H1 (cell line): ENCODE measurements at regions not wholly inside any gene's neighbourhood (a gene's known extent, or its start where the extent isn't known, plus 50 kb on each side); places are given as distances from the start of the nearest gene placed in this dataset.

ENCODE experiments used
- CREB1 ChIP-seq: IDR thresholded peaks from 2 replicates; pipeline ENCODE4 v1.6.1; 2012; ENCODE audit warnings: inconsistent platforms
- CTCF ChIP-seq, 3 experiments: IDR thresholded peaks; 1 replicate in 2 of 3; 2 replicates in 1 of 3; pipeline versions ENCODE4 v1.5.1 to v1.6.1; 2011; ENCODE audit warnings: low read length in 3 of 3, mild to moderate bottlenecking in 3 of 3, inconsistent platforms in 2 of 3, low read depth in 1 of 3, moderate library complexity in 1 of 3; ENCODE audit not compliant: insufficient read depth in 1 of 3; ENCODE audit errors: control extremely low read depth in 1 of 3
- FOSL1 ChIP-seq: IDR thresholded peaks from 2 replicates; pipeline ENCODE4 v1.6.1; 2011; ENCODE audit warnings: mild to moderate bottlenecking, low read depth, low read length, moderate library complexity; ENCODE audit not compliant: insufficient read depth
- HDAC2 ChIP-seq, 2 experiments: fragments of 300-600 bp in 1 of 2; sonication (generic) in 1 of 2; IDR thresholded peaks; 2 replicates each; pipeline ENCODE4 v1.6.1; 2011 to 2012; ENCODE audit warnings: low read depth in 2 of 2, low read length in 2 of 2, mild to moderate bottlenecking in 2 of 2, moderate library complexity in 2 of 2, borderline replicate concordance in 1 of 2, inconsistent platforms in 1 of 2
- JUN ChIP-seq: IDR thresholded peaks from 2 replicates; pipeline ENCODE4 v1.6.1; 2011; ENCODE audit warnings: low read depth, mild to moderate bottlenecking, improper control_type of control experiment, low read length
- POLR2A ChIP-seq, 2 experiments: IDR thresholded peaks; 1 replicate in 1 of 2; 2 replicates in 1 of 2; pipeline ENCODE4 v1.6.1; 2011; ENCODE audit warnings: low read depth in 2 of 2, low read length in 2 of 2, mild to moderate bottlenecking in 2 of 2; ENCODE audit errors: control extremely low read depth in 1 of 2
- RAD21 ChIP-seq, 2 experiments: IDR thresholded peaks in 1 of 2; conservative IDR thresholded peaks in 1 of 2; 2 replicates each; pipeline ENCODE4 v1.6.1; 2011; ENCODE audit warnings: low read depth in 2 of 2, low read length in 2 of 2, improper control_type of control experiment in 1 of 2, inconsistent platforms in 1 of 2, mild to moderate bottlenecking in 1 of 2, moderate library complexity in 1 of 2
- SIRT6 ChIP-seq: IDR thresholded peaks from one replicate; pipeline ENCODE4 v1.7.1; 2012; ENCODE audit warnings: low read length, inconsistent platforms
- SP2 ChIP-seq: IDR thresholded peaks from 2 replicates; pipeline ENCODE4 v1.6.1; 2012; ENCODE audit warnings: mild to moderate bottlenecking, low read length, inconsistent platforms
- SP4 ChIP-seq: IDR thresholded peaks from 2 replicates; pipeline ENCODE4 v1.6.1; 2012; ENCODE audit warnings: low read length, inconsistent platforms
- TAF1 ChIP-seq: IDR thresholded peaks from 2 replicates; pipeline ENCODE4 v1.6.1; 2011; ENCODE audit warnings: mild to moderate bottlenecking, low read depth, low read length
- YY1 ChIP-seq: IDR thresholded peaks from 2 replicates; pipeline ENCODE4 v1.6.1; 2011; ENCODE audit warnings: low read depth, mild to moderate bottlenecking, low read length
- ZNF274 ChIP-seq: IDR thresholded peaks from 2 replicates; pipeline ENCODE4 v1.7.0; 2012; ENCODE audit warnings: low read length, borderline replicate concordance; ENCODE audit errors: extremely low read depth

GRCh38 chr14:71812693-71813092 lies 119.5 kb upstream of the RGS6 start:
- TF ChIP-seq CTCF (IDR thresholded peaks at IDR 0.05; ENCODE audit: control extremely low read depth in 1 of 3, insufficient read depth in 1 of 3, low read depth in 1 of 3, low read length in 3 of 3) (no peak), TAF1 (no peak), ZNF274 (no peak), SP4 (no peak), POLR2A (IDR thresholded peaks at IDR 0.05; ENCODE audit: control extremely low read depth in 1 of 2, low read depth in 2 of 2, low read length in 2 of 2) (no peak), JUN (no peak), SIRT6 (no peak), HDAC2 (IDR thresholded peaks at IDR 0.05; ENCODE audit: borderline replicate concordance in 1 of 2, low read depth in 2 of 2, low read length in 2 of 2) (no peak), CREB1 (no peak), YY1 (no peak), RAD21 (IDR thresholded peaks at IDR 0.05 in 1 of 2, conservative IDR thresholded peaks at IDR 0.05 in 1 of 2; ENCODE audit: low read depth in 2 of 2, low read length in 2 of 2) (no peak), FOSL1 (no peak), SP2 (no peak)
